Fibroblast of the conjunctiva (primary cell): ENCODE measurements at regions not wholly inside any gene's neighbourhood (a gene's known extent, or its start where the extent isn't known, plus 50 kb on each side); places are given as distances from the start of the nearest gene placed in this dataset.
"Not testable (repeated sequence)": the region's sequence is repeated elsewhere in the genome, so short reads cannot be mapped to it uniquely, and the experiment has no call there.

Source experiments
- DNase-seq: peaks from one replicate; pipeline ENCODE4 v3.0.0-alpha.2; 2010; ENCODE audit warnings: low read depth

DNA sequence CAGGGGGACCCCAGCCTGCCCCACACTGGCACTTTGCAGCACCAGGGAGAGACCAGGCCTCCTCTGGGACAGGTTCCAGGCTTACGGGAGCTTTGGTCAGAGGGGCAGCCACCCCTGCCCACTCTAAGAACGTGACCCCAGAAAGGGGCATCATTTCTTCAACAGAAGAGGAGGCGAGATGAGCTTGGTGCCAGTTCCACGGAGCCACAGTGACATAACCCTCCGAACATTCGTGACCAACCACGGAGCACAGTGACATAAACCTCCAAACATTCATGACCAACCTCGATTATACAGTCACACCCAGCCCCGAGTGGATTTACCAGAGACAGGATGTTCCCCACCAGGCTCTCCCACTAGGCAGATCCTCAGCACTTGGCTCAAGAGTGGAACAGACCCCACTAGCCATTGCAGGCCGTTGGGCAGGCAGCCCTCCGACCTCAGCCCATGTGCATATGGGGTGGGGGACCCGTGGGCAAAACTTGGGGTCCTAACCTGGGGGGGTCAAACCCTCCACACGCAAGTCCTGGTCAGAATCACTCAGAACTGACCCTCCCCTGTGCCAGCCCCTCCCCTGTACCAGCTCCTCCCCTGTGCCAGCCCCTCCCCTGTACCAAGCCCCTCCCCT, 112.9 kb downstream of the METRNL start:
- no peak for DNase-seq

- not testable (repeated sequence) for DNase-seq
These were observed 113.5 kb downstream of the METRNL start for GRCh38 chr17:83192789-83193335.

GRCh38 chr17:83193336-83194185, 114.2 kb downstream of the METRNL start:
- DNase-seq = no peak

GRCh38 chr17:83194186-83194561, 114.8 kb downstream of the METRNL start:
- no peak for DNase-seq

DNA sequence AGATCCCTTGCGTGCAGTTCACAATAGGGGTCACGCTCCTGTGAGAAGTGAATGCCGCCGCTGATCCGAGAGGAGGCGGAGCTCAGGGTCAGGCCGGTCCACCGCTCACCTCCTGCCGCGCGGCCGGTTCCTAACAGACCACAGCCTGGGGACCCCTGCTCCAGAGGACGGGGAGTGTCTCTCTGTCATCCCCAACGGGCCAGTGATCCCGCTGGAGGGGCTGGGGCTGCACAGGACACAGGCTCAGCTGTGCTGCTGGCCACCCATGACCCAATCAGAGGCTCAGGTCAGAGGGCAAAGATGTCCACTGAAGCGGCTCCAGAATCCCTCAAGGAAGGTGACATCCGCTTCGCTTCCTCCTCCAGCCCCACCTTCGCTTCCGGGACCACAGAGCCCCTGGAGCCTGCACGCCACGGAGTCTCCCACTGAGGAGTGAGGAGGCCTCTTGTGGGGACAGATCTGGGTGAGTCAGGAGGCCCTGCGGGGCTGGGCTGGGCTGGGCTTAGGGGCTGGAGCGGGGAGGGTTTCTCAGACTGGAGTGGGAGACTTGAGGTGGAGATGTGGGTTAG, 115.4 kb downstream of the METRNL start:
- DNase-seq = no peak

- peak; percentile 56 for DNase-seq
These were observed 116.1 kb downstream of the METRNL start for GRCh38 chr17:83195330-83196023.

DNA sequence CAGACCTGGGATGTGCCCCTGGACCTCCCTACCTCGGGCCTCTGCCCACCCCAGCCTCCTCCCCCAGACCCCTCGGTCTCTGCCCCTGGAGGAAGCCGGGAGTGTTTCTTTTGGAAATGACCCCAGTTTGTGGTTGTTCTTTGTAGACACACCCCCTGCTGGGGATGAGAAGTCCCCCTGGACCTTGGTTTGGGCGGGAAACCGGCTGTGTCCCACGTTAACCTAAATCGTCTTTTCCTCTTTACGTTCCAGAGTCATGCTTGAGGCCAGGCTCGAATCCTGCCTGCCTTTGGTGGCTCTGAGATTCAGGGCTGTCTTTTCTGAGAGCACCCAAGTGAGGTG, 116.6 kb downstream of the METRNL start:
- peak; percentile 62 for DNase-seq

DNA sequence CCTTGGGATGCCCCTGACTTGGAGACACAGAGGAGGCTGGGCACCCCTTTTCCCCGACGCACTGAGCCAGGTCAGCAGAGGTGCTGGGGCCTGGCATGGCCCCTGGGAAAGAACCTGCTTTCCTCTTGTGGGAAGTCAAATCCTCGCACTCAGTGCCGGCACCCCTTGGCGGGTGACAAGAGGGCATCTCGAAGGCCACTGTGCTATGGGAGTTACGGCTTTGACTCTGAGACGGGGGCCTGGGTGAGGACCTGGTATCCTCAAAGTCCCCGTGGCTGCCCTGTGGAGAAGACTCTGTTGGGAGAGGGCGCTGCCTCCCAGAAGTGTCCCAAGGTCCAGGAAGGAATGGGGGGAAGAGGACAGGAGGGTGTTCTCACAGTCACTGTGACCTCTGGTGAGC, 117.0 kb downstream of the METRNL start:
- DNase-seq = no peak

DNA sequence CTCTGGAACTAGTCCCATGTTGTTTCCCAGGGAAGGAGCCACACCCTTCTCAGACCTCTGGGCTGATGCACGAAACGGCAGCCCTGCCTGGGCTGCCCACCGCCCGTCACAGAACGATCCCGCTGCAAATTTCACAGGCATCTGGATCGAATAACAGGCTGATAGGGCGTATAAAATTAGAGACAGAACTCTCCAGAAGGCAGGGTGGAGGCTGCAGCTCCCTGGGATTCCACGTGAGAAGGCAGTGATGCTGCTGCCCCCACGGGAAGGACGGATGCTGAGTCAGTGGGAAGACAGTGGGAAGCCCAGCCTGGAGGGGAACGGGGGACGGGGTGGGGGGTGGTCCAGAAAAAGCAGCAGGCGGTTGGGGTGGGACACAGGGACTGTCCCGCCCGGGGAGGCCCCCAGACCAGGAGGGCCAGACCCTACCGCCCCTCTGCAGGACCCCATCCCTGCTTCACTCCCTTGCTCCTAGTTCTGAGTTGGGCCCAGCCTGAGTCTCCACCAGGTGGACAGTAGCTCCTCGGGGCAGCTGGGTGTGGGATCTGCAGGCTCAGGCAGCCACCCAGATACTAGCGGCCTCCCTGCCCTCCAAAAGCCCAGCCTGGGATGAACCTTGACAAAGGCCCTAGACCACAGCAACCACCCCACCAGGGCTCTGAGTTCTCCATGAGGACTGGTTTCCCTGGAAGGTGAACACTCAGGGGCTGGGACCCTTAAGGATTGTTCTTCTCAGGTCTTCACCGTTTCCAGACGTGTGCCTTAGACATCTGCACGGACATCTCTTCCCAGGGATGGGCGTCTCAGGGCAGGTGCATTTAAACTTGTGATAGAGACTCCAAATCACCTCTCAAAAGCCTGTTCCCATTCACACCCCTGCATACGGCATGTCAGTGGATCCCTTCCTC, 117.8 kb downstream of the METRNL start:
- DNase-seq = peak; percentile 54

DNA sequence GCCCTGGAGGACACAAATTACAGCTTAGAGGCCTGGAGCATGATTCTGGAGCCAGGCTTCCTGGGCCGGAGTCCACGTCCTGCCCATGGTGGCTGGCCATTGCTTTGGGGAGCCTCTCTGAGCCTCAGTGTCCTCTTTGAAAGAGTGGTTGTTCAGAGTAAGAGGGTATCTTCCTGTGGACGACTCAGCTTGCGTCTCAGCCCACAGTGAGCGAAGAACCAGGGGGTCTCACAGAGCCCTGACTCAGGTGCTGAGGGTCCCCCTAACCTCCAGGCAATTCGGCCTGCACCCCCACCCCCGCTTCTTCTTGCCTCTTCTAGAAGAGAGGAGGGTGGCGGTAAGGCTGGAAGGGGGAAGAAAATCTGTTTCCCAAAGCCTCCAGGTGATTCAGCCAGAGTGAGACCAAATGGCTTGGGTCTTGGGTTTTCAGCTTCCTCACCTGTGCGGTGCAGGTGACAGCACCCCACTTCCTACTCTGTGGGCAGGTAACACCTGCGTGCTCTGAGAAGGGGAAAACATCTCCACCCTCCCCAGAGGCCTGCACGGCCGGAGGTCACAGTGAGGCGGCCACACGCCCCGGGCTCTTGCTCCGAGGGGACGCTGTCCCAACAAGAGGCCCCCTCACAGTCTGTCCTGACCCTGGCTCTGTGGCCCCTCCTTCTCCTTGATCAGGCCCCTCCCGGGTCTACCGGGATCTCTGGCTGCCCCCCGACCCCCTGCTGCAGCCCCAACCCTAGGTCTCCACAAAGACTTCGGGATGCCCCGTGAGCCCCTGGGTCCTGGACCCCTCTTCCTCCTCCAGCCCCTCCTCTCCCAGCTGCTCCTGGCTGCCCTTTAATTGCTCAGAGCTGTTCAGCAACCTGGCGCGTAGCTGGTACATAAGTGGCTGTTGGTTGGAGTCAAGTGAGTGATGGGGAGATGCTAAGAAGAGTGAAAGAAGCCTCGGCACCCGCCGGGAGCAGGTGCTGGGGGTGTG, 119.2 kb downstream of the METRNL start:
- no peak for DNase-seq

DNA sequence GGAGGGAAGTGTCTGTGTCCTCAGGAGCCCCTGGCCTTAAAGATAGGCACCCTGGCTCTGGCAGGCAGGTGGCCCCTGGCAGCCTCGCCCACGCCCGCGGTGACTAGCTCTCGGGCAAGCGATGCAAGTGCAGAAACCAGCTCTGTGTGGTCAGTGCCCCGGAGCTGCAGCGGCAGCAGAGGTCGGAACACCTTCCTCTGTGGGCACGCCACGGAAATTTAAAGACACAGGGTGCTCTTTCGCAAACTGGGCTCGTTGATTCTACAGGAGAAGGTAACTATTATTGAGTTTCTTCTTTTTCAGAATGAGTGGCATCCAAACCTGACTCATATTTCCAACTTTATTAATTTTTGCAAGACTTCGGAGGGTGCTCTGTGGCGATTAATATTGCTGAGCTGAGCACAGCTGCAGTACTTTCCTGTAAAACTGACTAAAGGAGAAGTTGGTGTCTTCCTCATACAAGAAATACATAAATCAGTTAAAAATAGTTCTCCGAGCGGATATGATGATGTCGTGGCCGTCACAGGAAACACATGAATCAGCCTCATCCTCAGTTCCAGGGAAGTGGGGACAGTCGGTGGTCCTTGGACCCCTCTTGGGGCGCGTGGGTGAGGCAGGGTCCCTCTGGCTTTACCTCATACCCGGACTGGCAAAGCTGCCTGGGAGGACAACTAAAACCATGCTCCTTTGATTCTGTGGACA, 120.2 kb downstream of the METRNL start:
- DNase-seq = no peak

DNA sequence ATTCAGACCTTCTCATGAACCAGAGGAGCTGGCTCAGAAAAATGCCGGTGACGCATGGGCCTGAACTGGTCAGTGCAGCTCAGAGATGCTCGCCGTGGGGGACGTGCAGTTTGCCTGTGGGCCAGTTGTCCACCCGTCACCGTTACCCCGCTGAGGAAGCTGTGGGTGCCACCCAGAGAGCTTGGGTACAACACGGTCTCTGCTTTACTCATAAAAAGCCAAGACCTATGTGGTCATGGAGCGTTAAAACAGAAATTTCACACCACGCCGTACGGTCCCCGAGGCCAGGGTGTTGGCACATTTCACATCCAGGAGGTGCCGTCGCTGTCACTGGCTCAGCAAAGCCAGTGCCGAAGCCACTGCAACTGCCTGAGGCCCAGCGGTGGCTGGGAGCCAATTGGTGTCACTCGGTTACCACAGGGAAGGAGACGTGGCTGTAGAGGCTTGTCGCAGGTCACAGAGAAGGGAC, 120.9 kb downstream of the METRNL start:
- DNase-seq = no peak

GRCh38 chr17:83200751-83201150, 121.3 kb downstream of the METRNL start:
- no peak for DNase-seq

- no peak for DNase-seq
These were observed 122.0 kb downstream of the METRNL start for GRCh38 chr17:83201206-83202001.

DNA sequence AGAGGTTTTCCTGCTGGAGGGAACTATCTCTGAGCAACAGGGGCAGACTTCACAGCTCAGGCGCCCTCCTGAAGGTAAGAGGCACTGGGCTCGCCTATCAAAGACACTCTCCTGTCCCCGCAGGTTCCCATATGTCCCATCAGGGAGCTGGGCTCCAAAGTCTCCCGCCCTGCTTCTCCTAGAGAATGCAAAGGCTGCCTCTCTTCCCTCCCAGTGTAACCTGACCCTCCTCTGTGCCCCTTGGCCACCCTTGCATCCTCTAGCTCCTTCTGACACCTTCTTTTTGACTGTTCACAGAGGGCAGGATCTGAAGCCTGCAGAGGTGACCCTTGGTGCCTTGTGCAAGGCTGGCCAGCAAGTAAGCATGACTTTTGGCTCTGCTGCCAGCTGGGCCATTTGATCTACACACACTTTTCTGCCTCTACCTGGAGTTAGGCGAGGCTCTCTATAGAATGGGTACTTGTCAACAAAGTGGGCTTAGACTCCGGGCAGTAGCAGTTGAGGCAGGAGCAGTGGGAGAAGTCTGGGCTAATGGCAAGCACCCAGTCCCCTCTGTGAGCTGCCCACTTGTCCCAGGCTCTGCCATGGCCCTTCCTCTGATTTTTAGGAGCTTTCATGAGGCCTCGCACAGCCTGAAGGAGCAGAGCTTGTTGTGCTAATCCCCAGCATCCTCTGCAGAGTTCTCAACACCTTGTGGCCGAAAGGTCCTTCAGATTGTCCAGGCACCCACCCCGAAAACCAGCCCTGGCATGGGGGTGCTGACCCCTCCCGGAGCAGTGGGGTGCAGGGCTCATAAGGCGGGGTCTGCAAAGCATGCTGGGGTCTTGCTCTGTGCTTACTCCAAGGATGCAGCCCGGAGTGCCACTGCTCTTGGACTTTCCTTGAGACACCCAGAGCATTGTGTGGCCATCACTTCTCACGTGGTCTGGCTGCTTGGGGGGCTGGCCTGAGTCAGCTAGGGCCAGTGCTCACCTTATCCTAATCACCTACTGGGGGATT, 122.9 kb downstream of the METRNL start:
- DNase-seq = no peak

GRCh38 chr17:83203073-83203471, 123.7 kb downstream of the METRNL start:
- DNase-seq = peak; percentile 85

GRCh38 chr17:83203472-83204221, 124.2 kb downstream of the METRNL start:
- DNase-seq = no peak
